Upper lobe of left lung (tissue), 4 donors: ENCODE measurements at regions not wholly inside any gene's neighbourhood (a gene's known extent, or its start where the extent isn't known, plus 50 kb on each side); places are given as distances from the start of the nearest gene placed in this dataset.

Experiments used
- CTCF ChIP-seq, 6 experiments: fragments of 450-650 bp in 4 of 6; fragments of 200-600 bp in 2 of 6; sonication (generic) in 2 of 6; IDR thresholded peaks; one replicate each; pipeline ENCODE4 v1.5.1; 2016 to 2019; ENCODE audit warnings: antibody characterized with exemption in 6 of 6
- EP300 ChIP-seq, 4 donors: sonication (generic); formaldehyde crosslinking; IDR thresholded peaks; one replicate each; pipeline ENCODE4 v1.5.1; 2017; ENCODE audit warnings: antibody characterized with exemption in 4 of 4, control low read depth in 2 of 4
- POLR2A ChIP-seq, 4 donors: fragments of 450-650 bp; IDR thresholded peaks; one replicate each; pipeline ENCODE4 v1.5.1; 2016 to 2017; ENCODE audit warnings: antibody characterized with exemption in 4 of 4, mild to moderate bottlenecking in 2 of 4
- POLR2AphosphoS5 ChIP-seq, 2 donors: sonication (generic); formaldehyde crosslinking; IDR thresholded peaks; one replicate each; pipeline ENCODE4 v1.5.1; 2017; ENCODE audit warnings: antibody characterized with exemption in 2 of 2

GRCh38 chr12:127296591-127296990, 970.4 kb upstream of the TMEM132C start:
- TF ChIP-seq CTCF (IDR thresholded peaks at IDR 0.05): no peak
- TF ChIP-seq POLR2AphosphoS5 (IDR thresholded peaks at IDR 0.05): no peak
- TF ChIP-seq EP300 (IDR thresholded peaks at IDR 0.05): no peak
- no peak for TF ChIP-seq POLR2A (IDR thresholded peaks at IDR 0.05)
